Keratinocyte (primary cell): ENCODE measurements at regions not wholly inside any gene's neighbourhood (a gene's known extent, or its start where the extent isn't known, plus 50 kb on each side); places are given as distances from the start of the nearest gene placed in this dataset.

Experiments used
- EZH2 ChIP-seq: IDR thresholded peaks from one replicate; pipeline ENCODE4 v1.6.1; 2012; ENCODE audit warnings: inconsistent platforms, mild to moderate bottlenecking, low read length, moderate library complexity
- TF ChIP-seq, protein P1 (sequence below), 3 experiments: IDR thresholded peaks in 1 of 3; conservative IDR thresholded peaks in 1 of 3; optimal IDR thresholded peaks in 1 of 3; 2 replicates in 2 of 3; 3 replicates in 1 of 3; pipeline versions ENCODE3 to v1.5.1; 2011; ENCODE audit warnings: low read length in 3 of 3, mild to moderate bottlenecking in 3 of 3, moderate library complexity in 2 of 3, control low read depth in 1 of 3, inconsistent platforms in 1 of 3; ENCODE audit not compliant: insufficient read depth in 2 of 3; ENCODE audit errors: extremely low read depth in 1 of 3

DNA sequence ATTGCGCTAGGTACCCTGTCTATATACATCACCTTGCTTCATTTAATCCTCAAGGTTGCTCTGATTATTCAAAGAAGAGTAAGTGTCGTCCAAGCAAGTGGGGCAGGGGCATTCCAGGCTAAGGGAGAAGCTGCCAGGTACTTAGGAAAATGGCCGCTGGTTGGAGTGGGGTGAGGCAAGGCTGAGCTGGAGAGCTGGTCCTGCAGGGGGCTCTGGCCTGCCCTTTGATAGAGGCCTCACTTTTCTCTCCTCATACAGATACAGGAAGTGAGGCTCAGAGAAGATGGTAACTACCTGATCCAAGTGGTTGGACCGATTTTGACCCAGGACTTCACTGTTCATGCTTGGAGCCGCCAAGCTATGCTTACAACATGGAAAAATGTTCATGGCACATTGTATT is 86.9 kb upstream of the ZBTB40 start:
- TF ChIP-seq, protein P1, sequence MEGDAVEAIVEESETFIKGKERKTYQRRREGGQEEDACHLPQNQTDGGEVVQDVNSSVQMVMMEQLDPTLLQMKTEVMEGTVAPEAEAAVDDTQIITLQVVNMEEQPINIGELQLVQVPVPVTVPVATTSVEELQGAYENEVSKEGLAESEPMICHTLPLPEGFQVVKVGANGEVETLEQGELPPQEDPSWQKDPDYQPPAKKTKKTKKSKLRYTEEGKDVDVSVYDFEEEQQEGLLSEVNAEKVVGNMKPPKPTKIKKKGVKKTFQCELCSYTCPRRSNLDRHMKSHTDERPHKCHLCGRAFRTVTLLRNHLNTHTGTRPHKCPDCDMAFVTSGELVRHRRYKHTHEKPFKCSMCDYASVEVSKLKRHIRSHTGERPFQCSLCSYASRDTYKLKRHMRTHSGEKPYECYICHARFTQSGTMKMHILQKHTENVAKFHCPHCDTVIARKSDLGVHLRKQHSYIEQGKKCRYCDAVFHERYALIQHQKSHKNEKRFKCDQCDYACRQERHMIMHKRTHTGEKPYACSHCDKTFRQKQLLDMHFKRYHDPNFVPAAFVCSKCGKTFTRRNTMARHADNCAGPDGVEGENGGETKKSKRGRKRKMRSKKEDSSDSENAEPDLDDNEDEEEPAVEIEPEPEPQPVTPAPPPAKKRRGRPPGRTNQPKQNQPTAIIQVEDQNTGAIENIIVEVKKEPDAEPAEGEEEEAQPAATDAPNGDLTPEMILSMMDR (optimal IDR thresholded peaks at IDR 0.05 in 1 of 3, IDR thresholded peaks at IDR 0.05 in 1 of 3, conservative IDR thresholded peaks at IDR 0.05 in 1 of 3; ENCODE audit: extremely low read depth in 1 of 3, insufficient read depth in 2 of 3, low read length in 3 of 3) = no peak
- TF ChIP-seq EZH2 = no peak
